BLaER1 (cell line): ENCODE measurements at regions not wholly inside any gene's neighbourhood (a gene's known extent, or its start where the extent isn't known, plus 50 kb on each side); places are given as distances from the start of the nearest gene placed in this dataset.

Experiments used
- H3K27ac ChIP-seq: shearing (Covaris generic); formaldehyde crosslinking; 2 replicates; pipeline ENCODE4 v1.8.1; 2022
- H3K27me3 ChIP-seq: shearing (Covaris generic); formaldehyde crosslinking; 2 replicates; pipeline ENCODE4 v1.8.1; 2022
- H3K36me3 ChIP-seq: shearing (Covaris generic); formaldehyde crosslinking; 2 replicates; pipeline ENCODE4 v1.8.1; 2022
- H3K4me1 ChIP-seq: shearing (Covaris generic); formaldehyde crosslinking; 2 replicates; pipeline ENCODE4 v1.8.1; 2022
- H3K4me2 ChIP-seq: shearing (Covaris generic); formaldehyde crosslinking; 2 replicates; pipeline ENCODE4 v1.8.1; 2022
- H3K4me3 ChIP-seq: shearing (Covaris generic); formaldehyde crosslinking; 2 replicates; pipeline ENCODE4 v1.8.1; 2022
- H3K9ac ChIP-seq: shearing (Covaris generic); formaldehyde crosslinking; 2 replicates; pipeline ENCODE4 v1.8.1; 2022
- H3K9me3 ChIP-seq: shearing (Covaris generic); formaldehyde crosslinking; 2 replicates; pipeline ENCODE4 v1.8.1; 2022
- H4K20me1 ChIP-seq: shearing (Covaris generic); formaldehyde crosslinking; 2 replicates; pipeline ENCODE4 v1.8.1; 2022
- Cebpa-rat ChIP-seq: shearing (Covaris generic); IDR thresholded peaks from 2 replicates; pipeline ENCODE4 v1.8.1; 2022

DNA sequence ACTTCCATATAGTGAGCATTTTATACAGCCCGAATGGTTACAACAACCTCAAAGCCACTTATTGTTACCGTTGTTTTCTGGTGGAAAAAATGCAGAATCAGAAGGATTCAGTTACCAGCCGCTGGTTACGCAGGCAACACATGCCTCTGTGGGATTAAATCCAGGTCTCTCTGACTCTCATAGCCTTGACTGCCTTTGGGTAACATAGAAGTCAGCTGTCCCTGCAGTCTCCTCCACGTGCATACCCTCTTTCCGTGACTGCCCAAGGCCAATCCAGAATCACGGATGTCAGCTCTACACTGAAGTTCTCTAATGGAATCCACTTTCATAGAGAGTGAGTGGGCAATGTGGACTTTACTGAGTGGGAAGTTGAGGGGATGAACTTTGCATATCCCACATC lies 189.5 kb upstream of the DNAJC19 start:
- H3K27me3 ChIP-seq: no peaks in the 10 kb centered on the region
- no peak overlapping the region for H3K4me2 ChIP-seq
- no peak overlapping the region for H3K9ac ChIP-seq
- peaks cover 6% of the 10 kb centered on the region; the same call in 1 of the 2 replicates for H3K9me3 ChIP-seq
- TF ChIP-seq Cebpa-rat: no peak
- no peaks in the 10 kb centered on the region for H3K4me1 ChIP-seq
- no peaks in the 10 kb centered on the region for H4K20me1 ChIP-seq
- no peaks in the 10 kb centered on the region for H3K36me3 ChIP-seq
- H3K27ac ChIP-seq: no peak overlapping the region
- H3K4me3 ChIP-seq: no peak overlapping the region

- Histone ChIP-seq H4K20me1 (no peaks in the 10 kb centered on the region), H3K4me3 (no peak overlapping the region), H3K36me3 (no peaks in the 10 kb centered on the region), H3K27me3 (no peaks in the 10 kb centered on the region), H3K27ac (no peak overlapping the region), H3K9ac (no peak overlapping the region), H3K4me1 (no peaks in the 10 kb centered on the region), H3K4me2 (no peak overlapping the region), H3K9me3 (no peaks in the 10 kb centered on the region)
- no peak for TF ChIP-seq Cebpa-rat
Observed at GRCh38 chr3:181176601-181177000, 187.1 kb upstream of the DNAJC19 start.

DNA sequence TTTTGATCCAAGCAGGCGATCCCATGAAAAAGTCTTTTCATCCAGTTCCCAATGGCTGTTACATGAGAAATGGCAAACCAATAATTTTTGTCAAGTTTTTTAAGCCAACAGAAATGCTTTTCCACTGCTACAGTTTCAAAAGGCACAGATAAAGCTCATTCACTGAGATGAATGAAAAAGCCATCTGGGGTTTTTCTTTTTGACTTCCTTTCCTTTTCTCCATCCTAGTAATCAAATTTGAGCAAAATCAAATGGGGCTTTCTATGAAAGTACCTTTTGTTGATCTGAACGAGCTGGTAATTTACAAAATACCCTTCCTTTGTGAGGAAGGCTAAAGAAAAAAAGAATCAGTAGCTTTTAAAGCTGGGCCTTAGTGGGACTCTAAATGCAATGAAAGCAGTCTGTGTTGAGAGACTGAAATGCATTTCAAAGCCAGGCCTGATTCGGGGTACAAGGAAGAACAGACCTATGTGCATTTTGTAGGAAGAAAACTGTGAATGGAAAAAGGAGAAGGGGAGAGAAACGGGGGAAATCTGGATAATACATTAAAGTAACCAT lies 185.2 kb upstream of the DNAJC19 start:
- TF ChIP-seq Cebpa-rat: no peak
- no peak overlapping the region for H3K27ac ChIP-seq
- H3K4me3 ChIP-seq: no peak overlapping the region
- H3K9me3 ChIP-seq: no peaks in the 10 kb centered on the region
- no peaks in the 10 kb centered on the region for H3K27me3 ChIP-seq
- H4K20me1 ChIP-seq: no peaks in the 10 kb centered on the region
- H3K4me2 ChIP-seq: no peak overlapping the region
- H3K9ac ChIP-seq: no peak overlapping the region
- H3K36me3 ChIP-seq: no peaks in the 10 kb centered on the region
- no peaks in the 10 kb centered on the region for H3K4me1 ChIP-seq

DNA sequence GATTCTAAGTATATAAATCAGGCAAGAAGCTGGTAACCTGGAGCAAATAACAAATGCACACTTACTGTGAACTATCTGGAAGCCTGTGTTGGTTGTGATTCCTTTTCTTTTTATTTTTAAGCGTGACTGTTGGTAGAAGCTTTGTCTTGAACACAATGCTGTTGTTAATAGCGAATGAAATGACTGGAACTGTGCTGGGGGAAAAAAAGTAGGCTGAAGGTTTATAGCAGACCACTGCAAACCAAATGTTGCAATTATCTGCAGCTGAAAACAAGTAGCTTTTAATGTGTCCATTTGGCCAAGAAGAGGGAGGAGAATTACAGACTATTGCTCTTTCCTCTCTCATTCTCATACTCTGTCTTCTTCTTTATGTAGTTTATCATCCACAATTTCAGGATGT lies 184.5 kb upstream of the DNAJC19 start:
- no peaks in the 10 kb centered on the region for H3K4me1 ChIP-seq
- H4K20me1 ChIP-seq: no peaks in the 10 kb centered on the region
- H3K4me2 ChIP-seq: no peak overlapping the region
- H3K9ac ChIP-seq: no peak overlapping the region
- H3K36me3 ChIP-seq: no peaks in the 10 kb centered on the region
- H3K27me3 ChIP-seq: no peaks in the 10 kb centered on the region
- no peak overlapping the region for H3K4me3 ChIP-seq
- TF ChIP-seq Cebpa-rat: no peak
- no peak overlapping the region for H3K27ac ChIP-seq
- no peaks in the 10 kb centered on the region for H3K9me3 ChIP-seq

- H3K4me1 ChIP-seq: no peaks in the 10 kb centered on the region
- no peak for TF ChIP-seq Cebpa-rat
- no peaks in the 10 kb centered on the region for H3K36me3 ChIP-seq
- H3K9ac ChIP-seq: no peak overlapping the region
- H3K9me3 ChIP-seq: no peaks in the 10 kb centered on the region
- no peak overlapping the region for H3K27ac ChIP-seq
- no peaks in the 10 kb centered on the region for H3K27me3 ChIP-seq
- no peak overlapping the region for H3K4me2 ChIP-seq
- no peaks in the 10 kb centered on the region for H4K20me1 ChIP-seq
- no peak overlapping the region for H3K4me3 ChIP-seq
Observed at GRCh38 chr3:181173227-181173626, 183.7 kb upstream of the DNAJC19 start.

- Histone ChIP-seq H3K36me3 (no peaks in the 10 kb centered on the region), H3K4me2 (no peak overlapping the region), H3K9ac (no peak overlapping the region), H3K4me1 (no peaks in the 10 kb centered on the region), H3K4me3 (no peak overlapping the region), H3K9me3 (no peaks in the 10 kb centered on the region), H3K27me3 (no peaks in the 10 kb centered on the region), H3K27ac (no peak overlapping the region), H4K20me1 (no peaks in the 10 kb centered on the region)
- TF ChIP-seq Cebpa-rat: no peak
Observed at GRCh38 chr3:181134873-181135272, 145.3 kb upstream of the DNAJC19 start.

DNA sequence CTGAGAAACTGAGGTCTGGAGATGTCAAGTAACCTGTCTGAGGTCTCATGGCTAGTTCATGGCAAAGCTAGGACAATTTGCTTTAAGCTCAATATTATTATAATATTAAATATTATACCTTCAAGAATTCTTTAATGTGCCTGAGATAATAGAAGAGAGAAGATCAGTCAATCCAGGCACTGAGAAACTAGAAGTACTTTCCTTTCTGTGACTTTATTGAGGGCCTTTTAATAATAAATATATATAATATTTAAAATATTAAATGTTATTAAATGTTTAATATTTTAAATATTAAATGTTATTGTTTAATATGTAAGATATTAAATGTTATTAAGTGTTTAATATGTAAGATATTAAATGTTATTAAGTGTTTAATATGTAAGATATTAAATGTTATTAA lies 144.3 kb upstream of the DNAJC19 start:
- no peaks in the 10 kb centered on the region for H4K20me1 ChIP-seq
- no peaks in the 10 kb centered on the region for H3K4me1 ChIP-seq
- no peak overlapping the region for H3K4me3 ChIP-seq
- H3K27ac ChIP-seq: no peak overlapping the region
- no peak overlapping the region for H3K4me2 ChIP-seq
- H3K36me3 ChIP-seq: no peaks in the 10 kb centered on the region
- no peaks in the 10 kb centered on the region for H3K9me3 ChIP-seq
- no peak for TF ChIP-seq Cebpa-rat
- H3K9ac ChIP-seq: no peak overlapping the region
- H3K27me3 ChIP-seq: no peaks in the 10 kb centered on the region

GRCh38 chr3:181105646-181106045 lies 116.1 kb upstream of the DNAJC19 start:
- H3K4me3 ChIP-seq: no peak overlapping the region
- no peak for TF ChIP-seq Cebpa-rat
- no peaks in the 10 kb centered on the region; the same call in 1 of the 2 replicates for H3K9me3 ChIP-seq
- no peaks in the 10 kb centered on the region for H3K36me3 ChIP-seq
- no peak overlapping the region for H3K9ac ChIP-seq
- H3K4me1 ChIP-seq: no peaks in the 10 kb centered on the region
- H3K4me2 ChIP-seq: no peak overlapping the region
- H3K27me3 ChIP-seq: no peaks in the 10 kb centered on the region
- H3K27ac ChIP-seq: no peak overlapping the region
- no peaks in the 10 kb centered on the region for H4K20me1 ChIP-seq

- Histone ChIP-seq H3K4me1 (no peaks in the 10 kb centered on the region), H3K36me3 (no peaks in the 10 kb centered on the region), H4K20me1 (no peaks in the 10 kb centered on the region), H3K27me3 (no peaks in the 10 kb centered on the region), H3K27ac (no peak overlapping the region), H3K9ac (no peak overlapping the region), H3K4me3 (no peak overlapping the region), H3K9me3 (no peaks in the 10 kb centered on the region; the same call in 1 of the 2 replicates), H3K4me2 (no peak overlapping the region)
- TF ChIP-seq Cebpa-rat: no peak
Observed at GRCh38 chr3:181103605-181104004, 114.1 kb upstream of the DNAJC19 start.

- no peaks in the 10 kb centered on the region for H3K9me3 ChIP-seq
- TF ChIP-seq Cebpa-rat: no peak
- H4K20me1 ChIP-seq: no peaks in the 10 kb centered on the region
- H3K4me2 ChIP-seq: no peak overlapping the region
- H3K4me1 ChIP-seq: no peaks in the 10 kb centered on the region
- H3K9ac ChIP-seq: no peak overlapping the region
- no peaks in the 10 kb centered on the region for H3K27me3 ChIP-seq
- no peak overlapping the region for H3K27ac ChIP-seq
- no peaks in the 10 kb centered on the region for H3K36me3 ChIP-seq
- no peak overlapping the region for H3K4me3 ChIP-seq
Observed at GRCh38 chr3:181086011-181086410, 96.5 kb upstream of the DNAJC19 start.

GRCh38 chr3:181081930-181082329 lies 92.4 kb upstream of the DNAJC19 start:
- Histone ChIP-seq H4K20me1 (no peaks in the 10 kb centered on the region), H3K27ac (no peak overlapping the region), H3K4me1 (no peaks in the 10 kb centered on the region), H3K9me3 (no peaks in the 10 kb centered on the region), H3K4me2 (no peak overlapping the region), H3K4me3 (no peak overlapping the region), H3K36me3 (no peaks in the 10 kb centered on the region), H3K9ac (no peak overlapping the region), H3K27me3 (no peaks in the 10 kb centered on the region)
- TF ChIP-seq Cebpa-rat: no peak
